SK-N-MC (cell line): ENCODE measurements at regions not wholly inside any gene's neighbourhood (a gene's known extent, or its start where the extent isn't known, plus 50 kb on each side); places are given as distances from the start of the nearest gene placed in this dataset.

Experiments
- EZH2 ChIP-seq: fragments of 200-600 bp; sonication (generic); IDR thresholded peaks from one replicate; pipeline ENCODE4 v1.6.1; 2017; ENCODE audit warnings: antibody characterized with exemption
- FOXP2 ChIP-seq: optimal IDR thresholded peaks from 2 replicates; pipeline ENCODE3; 2011; ENCODE audit warnings: mild to moderate bottlenecking, moderate library complexity; ENCODE audit not compliant: insufficient read depth; ENCODE audit errors: extremely low read length, control extremely low read depth
- POLR2AphosphoS5 ChIP-seq: IDR thresholded peaks from 2 replicates; pipeline ENCODE4 v1.6.1; 2012; ENCODE audit warnings: mild to moderate bottlenecking, low read depth, low read length, borderline replicate concordance

GRCh38 chr18:40524881-40525280, 1430.2 kb upstream of the PIK3C3 start:
- TF ChIP-seq POLR2AphosphoS5, result no peak
- no peak for TF ChIP-seq EZH2
- no peak for TF ChIP-seq FOXP2
